ENCODE measurements at regions not wholly inside any gene's neighbourhood (a gene's known extent, or its start where the extent isn't known, plus 50 kb on each side); places are given as distances from the start of the nearest gene placed in this dataset.

DNA sequence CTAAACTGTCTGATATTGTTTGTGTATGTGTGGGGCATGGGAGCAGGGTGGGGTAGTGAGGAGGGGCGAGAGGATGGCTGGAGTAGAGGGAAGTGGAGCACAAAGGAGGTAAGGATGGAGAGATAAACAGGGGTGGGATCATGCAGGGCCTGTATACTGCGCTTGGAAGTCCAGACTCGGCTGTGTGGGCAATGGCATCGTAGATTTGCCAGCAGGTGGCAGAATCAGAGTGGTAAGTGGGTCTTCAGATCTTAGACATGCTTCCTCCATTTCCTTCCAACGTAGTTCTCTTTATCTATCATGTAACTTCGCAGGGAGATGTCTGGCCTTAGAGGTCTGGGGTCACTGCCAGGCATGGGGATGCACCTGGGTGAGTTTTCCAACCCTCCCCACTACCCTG lies 155.5 kb downstream of the PDGFRA start:
- BruUV-seq (replicated peaks): no TSS peak
- TF ChIP-seq EZH2 (IDR thresholded peaks at IDR 0.05; ENCODE audit: borderline replicate concordance, low read depth, low read length, poor library complexity, severe bottlenecking): no peak
- TF ChIP-seq, protein P1, sequence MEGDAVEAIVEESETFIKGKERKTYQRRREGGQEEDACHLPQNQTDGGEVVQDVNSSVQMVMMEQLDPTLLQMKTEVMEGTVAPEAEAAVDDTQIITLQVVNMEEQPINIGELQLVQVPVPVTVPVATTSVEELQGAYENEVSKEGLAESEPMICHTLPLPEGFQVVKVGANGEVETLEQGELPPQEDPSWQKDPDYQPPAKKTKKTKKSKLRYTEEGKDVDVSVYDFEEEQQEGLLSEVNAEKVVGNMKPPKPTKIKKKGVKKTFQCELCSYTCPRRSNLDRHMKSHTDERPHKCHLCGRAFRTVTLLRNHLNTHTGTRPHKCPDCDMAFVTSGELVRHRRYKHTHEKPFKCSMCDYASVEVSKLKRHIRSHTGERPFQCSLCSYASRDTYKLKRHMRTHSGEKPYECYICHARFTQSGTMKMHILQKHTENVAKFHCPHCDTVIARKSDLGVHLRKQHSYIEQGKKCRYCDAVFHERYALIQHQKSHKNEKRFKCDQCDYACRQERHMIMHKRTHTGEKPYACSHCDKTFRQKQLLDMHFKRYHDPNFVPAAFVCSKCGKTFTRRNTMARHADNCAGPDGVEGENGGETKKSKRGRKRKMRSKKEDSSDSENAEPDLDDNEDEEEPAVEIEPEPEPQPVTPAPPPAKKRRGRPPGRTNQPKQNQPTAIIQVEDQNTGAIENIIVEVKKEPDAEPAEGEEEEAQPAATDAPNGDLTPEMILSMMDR (conservative IDR thresholded peaks at IDR 0.05; ENCODE audit: low read depth, low read length): peak; percentile 51
- Histone ChIP-seq H3K9me3 (ENCODE audit: low read depth, low read length, poor library complexity, severe bottlenecking) (no peaks in the 10 kb centered on the region), H3K27ac (ENCODE audit: low read depth, low read length, poor library complexity, severe bottlenecking) (no peak overlapping the region), H3K27me3 (replicated peaks; ENCODE audit: insufficient read depth, low read depth, low read length, poor library complexity) (no peaks in the 10 kb centered on the region), H3K4me3 (ENCODE audit: low read depth, low read length, poor library complexity, severe bottlenecking) (no peak overlapping the region), H3K36me3 (ENCODE audit: insufficient read depth, low read length, poor library complexity, severe bottlenecking) (no peaks in the 10 kb centered on the region), H3K4me1 (ENCODE audit: insufficient read depth, low read length, poor library complexity, severe bottlenecking) (no peaks in the 10 kb centered on the region)
- ChIA-PET CTCF (no interaction called here), POLR2A (ENCODE audit: low non-redundant PET) (no interaction called here)
- intact Hi-C loops (cut with micrococcal nuclease; ENCODE audit: unreplicated experiment): loop anchor here (10.0 kb wide), 1 partner anchor 580 kb away; no protein-coding TSS in a partner anchor
- DNase-seq (ENCODE audit: low spot score): peak; percentile 29

DNA sequence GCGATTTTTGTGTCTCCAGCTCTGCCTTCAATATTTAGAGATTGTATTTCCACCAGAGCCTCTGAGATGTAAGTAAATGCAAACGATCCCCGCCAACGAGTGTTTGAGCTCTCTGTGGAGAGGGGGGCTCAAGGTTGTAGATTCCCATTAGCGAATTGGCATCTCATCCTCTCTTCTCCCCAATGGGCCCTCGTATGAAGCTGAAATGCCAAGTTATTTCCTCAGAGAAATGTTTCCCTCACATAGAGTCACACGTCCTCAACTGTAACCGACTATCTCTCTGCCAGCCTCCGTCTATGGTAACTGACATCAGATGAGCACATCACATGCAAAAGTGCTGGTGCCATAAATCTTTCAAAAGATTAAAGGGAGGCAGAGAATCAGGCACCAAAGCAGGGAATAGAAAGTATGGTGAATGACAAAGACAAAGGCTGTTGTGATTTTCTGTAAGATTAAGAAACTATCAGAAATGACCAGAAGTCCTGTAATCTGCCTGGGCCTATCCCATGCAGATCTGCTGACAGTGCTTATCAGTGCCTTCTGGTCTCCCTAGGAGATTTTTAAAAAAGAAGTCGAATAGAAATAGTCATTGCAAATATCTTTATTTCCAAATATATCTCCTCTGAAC lies 157.1 kb downstream of the PDGFRA start:
- BruUV-seq (replicated peaks): no TSS peak
- POLR2A ChIA-PET (ENCODE audit: low non-redundant PET): no interaction called here
- no peak overlapping the region for H3K4me3 ChIP-seq (ENCODE audit: low read depth, low read length, poor library complexity, severe bottlenecking)
- H3K9me3 ChIP-seq (ENCODE audit: low read depth, low read length, poor library complexity, severe bottlenecking): no peaks in the 10 kb centered on the region
- CTCF ChIA-PET: no interaction called here
- TF ChIP-seq, protein P1 (conservative IDR thresholded peaks at IDR 0.05; ENCODE audit: low read depth, low read length): no peak
- no peak for TF ChIP-seq EZH2 (IDR thresholded peaks at IDR 0.05; ENCODE audit: borderline replicate concordance, low read depth, low read length, poor library complexity, severe bottlenecking)
- intact Hi-C loops (cut with micrococcal nuclease; ENCODE audit: unreplicated experiment): loop anchor here (10.0 kb wide), 1 partner anchor 579 kb away; no protein-coding TSS in a partner anchor
- no peak overlapping the region for H3K27ac ChIP-seq (ENCODE audit: low read depth, low read length, poor library complexity, severe bottlenecking)
- no peaks in the 10 kb centered on the region for H3K27me3 ChIP-seq (replicated peaks; ENCODE audit: insufficient read depth, low read depth, low read length, poor library complexity)
- no peaks in the 10 kb centered on the region for H3K4me1 ChIP-seq (ENCODE audit: insufficient read depth, low read length, poor library complexity, severe bottlenecking)
- no peaks in the 10 kb centered on the region for H3K36me3 ChIP-seq (ENCODE audit: insufficient read depth, low read length, poor library complexity, severe bottlenecking)
- no peak for DNase-seq (ENCODE audit: low spot score)

DNA sequence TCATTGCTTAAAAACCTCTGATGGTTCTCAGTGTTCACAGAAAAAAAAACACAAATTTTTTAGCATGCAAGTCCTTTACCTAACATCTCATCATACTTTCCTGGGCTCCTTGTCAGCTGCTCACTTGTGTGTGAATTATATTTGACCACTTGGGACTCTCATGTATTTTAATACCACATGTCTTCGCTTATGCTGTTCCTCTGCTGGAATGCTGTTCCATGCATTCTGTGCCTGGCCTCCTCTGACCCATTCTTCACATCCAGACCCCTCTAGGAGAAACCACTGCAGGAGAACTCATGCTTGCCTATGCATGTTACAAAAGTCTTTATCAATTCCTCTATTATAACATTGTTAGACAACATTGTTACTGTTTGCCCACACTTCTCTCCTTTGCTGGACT lies 157.6 kb downstream of the PDGFRA start:
- no peak for DNase-seq (ENCODE audit: low spot score)
- POLR2A ChIA-PET (ENCODE audit: low non-redundant PET): no interaction called here
- H3K9me3 ChIP-seq (ENCODE audit: low read depth, low read length, poor library complexity, severe bottlenecking): no peaks in the 10 kb centered on the region
- no peaks in the 10 kb centered on the region for H3K27me3 ChIP-seq (replicated peaks; ENCODE audit: insufficient read depth, low read depth, low read length, poor library complexity)
- intact Hi-C loops (cut with micrococcal nuclease; ENCODE audit: unreplicated experiment): loop anchor here (10.0 kb wide), 1 partner anchor 578 kb away; no protein-coding TSS in a partner anchor
- no peaks in the 10 kb centered on the region for H3K4me1 ChIP-seq (ENCODE audit: insufficient read depth, low read length, poor library complexity, severe bottlenecking)
- CTCF ChIA-PET: no interaction called here
- no peak for TF ChIP-seq EZH2 (IDR thresholded peaks at IDR 0.05; ENCODE audit: borderline replicate concordance, low read depth, low read length, poor library complexity, severe bottlenecking)
- TF ChIP-seq, protein P1 (conservative IDR thresholded peaks at IDR 0.05; ENCODE audit: low read depth, low read length): no peak
- H3K4me3 ChIP-seq (ENCODE audit: low read depth, low read length, poor library complexity, severe bottlenecking): no peak overlapping the region
- BruUV-seq (replicated peaks): no TSS peak
- H3K36me3 ChIP-seq (ENCODE audit: insufficient read depth, low read length, poor library complexity, severe bottlenecking): no peaks in the 10 kb centered on the region
- no peak overlapping the region for H3K27ac ChIP-seq (ENCODE audit: low read depth, low read length, poor library complexity, severe bottlenecking)
